NCI-H2171 treated with DMSO at 0.1 percent for 48 hours (cell line): ENCODE measurements at regions not wholly inside any gene's neighbourhood (a gene's known extent, or its start where the extent isn't known, plus 50 kb on each side); places are given as distances from the start of the nearest gene placed in this dataset.
"Not testable (repeated sequence)": the region's sequence is repeated elsewhere in the genome, so short reads cannot be mapped to it uniquely, and the experiment has no call there.

ENCODE experiments used
- DNase-seq: peaks from one replicate; lab custom pipeline; 2025; lab: John Stamatoyannopoulos, UW

GRCh38 chr9:102385620-102386019, 609.5 kb upstream of the CYLC2 start:
- not testable (repeated sequence) for DNase-seq

DNA sequence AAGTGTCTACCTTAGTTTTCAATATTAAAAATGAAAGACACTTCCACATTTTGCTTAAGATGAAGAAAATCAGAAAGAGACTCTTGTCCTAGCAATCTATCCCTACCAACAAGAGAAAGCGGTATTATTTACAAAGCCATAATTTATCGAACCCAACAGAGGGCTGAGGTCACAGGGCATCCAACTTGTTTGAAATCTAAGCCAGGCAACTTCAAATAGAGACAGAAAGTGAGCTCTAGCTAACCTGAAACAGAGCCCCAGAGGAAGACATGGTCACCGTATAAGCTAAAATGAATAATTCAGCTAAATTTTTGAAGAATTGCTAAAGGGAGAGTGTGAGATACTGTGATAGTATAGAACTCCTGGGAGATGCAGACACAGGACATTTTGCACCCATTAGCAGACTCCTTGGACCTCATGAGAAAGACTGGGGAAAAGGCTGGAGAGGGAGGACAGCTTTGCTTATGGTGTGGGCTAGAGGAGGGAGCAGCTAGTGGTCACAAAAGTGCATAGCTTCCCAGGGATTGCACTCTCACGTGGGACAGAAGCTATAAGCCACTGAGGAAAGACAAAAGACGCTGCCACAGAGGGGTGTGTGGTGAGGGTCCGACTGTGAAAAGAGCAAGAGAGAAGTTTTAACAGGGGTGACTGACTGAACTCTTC, 624.2 kb upstream of the GRIN3A start:
- DNase-seq: no peak

DNA sequence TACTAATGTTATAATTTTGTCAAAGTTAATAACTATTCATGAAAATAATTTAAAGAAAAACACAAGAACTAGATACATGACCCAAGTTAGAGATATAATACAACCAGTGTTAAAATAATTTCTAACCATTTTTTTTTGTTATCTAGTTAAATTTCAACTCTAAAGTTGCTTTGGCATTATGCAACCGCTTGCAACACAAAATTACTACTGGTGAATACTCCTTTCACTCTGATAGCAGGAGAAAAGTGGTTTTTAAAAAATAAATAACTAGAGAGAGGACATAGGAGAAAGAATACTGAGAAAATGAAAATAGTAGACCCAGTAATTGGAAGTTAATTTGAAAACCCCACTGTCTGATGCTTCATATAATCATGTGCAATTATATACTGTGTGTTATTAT, 622.4 kb upstream of the GRIN3A start:
- DNase-seq: no peak

- DNase-seq: no peak
These were observed 617.5 kb upstream of the GRIN3A start for GRCh38 chr9:102355982-102356381.

DNA sequence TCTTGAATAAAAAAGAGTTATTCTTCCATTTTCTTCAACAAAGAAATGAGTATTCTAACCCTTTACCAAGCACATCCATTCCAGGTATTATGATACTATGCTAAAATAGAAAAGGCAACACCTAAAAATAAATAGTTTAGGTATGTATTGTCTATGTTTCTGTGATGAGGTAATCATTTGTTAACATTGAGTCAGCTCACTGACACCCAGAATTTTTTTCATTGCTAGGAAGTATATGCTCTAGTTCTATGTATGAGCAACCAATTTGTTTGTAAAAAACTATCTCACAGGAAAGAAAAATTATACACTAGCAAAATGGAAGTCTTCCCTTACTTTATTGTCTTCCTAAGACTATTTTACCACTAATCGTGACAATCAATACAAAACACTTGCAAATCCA, 615.6 kb upstream of the GRIN3A start:
- no peak for DNase-seq

DNA sequence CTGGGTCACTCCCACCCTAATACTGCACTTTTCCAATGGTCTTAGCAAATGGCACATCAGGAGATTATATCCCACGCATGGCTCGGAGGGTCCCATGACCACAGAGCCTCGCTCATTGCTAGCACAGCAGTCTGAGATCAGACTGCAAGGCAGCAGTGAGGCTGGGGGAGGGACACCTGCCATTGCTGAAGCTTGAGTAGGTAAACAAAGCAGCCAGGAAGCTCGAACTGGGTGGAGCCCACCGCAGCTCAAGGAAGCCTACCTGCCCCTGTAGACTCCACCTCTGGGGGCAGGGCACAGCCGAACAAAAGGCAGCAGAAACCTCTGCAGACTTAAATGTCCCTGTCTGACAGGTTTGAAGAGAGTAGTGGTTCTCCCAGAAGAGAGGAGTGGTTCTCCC, 599.0 kb upstream of the GRIN3A start:
- not testable (repeated sequence) for DNase-seq

- DNase-seq: no peak
These were observed 570.9 kb upstream of the GRIN3A start for GRCh38 chr9:102309379-102309778.

DNA sequence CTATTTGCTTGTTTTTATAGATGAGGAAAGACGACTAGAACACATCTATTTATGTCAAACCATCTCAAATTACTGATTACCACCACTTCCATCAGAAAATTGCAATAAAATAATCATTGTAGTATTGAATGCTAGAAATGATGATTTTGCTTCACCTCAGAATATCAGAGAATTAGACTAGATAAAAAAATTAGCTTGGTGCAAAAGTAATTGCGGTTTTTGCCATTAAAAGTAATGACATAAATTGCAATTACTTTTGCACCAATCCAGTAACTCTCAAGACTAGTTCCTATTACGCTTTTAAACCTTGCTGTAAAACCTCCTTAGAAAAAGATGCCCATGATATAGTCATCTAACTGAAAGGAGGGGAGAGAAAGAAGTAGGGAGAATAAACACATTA, 556.7 kb upstream of the GRIN3A start:
- no peak for DNase-seq

DNA sequence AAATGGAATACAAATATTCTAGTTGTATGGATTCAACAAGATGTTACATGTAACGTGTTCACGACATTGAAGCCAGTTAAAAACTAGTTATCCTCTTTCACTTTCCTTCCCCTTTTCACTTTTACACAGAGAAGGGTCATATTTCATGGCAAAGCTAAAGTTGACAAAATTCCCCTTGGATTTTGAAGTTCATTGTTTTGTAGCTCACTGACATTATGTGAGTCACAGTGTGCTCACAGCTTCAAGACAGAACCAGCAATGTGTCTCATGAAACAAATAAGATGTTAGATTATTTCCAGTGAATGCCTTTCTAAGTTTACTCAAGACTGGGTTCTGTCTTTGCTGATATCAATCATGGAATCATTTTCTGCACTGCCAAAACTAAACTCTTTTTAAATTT, 535.5 kb upstream of the GRIN3A start:
- no peak for DNase-seq

- no peak for DNase-seq
These were observed 514.7 kb upstream of the GRIN3A start for GRCh38 chr9:102253099-102253498.

GRCh38 chr9:102244916-102245315, 506.5 kb upstream of the GRIN3A start:
- DNase-seq: no peak

- no peak for DNase-seq
These were observed 499.1 kb upstream of the GRIN3A start for GRCh38 chr9:102237520-102237919.

DNA sequence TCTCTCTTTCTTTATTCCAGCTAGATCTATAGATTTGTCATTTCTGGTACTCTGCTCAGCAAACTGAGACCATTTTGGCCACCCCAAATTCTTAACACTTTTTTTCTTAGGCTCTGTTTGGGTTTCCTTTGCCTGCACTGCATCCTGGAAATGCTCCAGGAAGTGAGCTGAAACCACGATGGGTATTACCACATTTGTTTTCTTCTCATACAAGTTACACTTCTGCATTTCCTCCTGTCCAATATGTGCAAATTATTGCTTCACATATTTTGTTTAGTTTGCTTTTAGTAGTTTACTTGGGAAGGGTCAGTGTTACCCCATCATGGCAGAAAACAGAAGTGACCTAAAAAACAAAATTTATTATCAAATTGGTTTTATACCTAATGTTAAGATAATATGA, 498.6 kb upstream of the GRIN3A start:
- DNase-seq: no peak

GRCh38 chr9:102227416-102227815, 489.0 kb upstream of the GRIN3A start:
- DNase-seq: not testable (repeated sequence)

GRCh38 chr9:102225841-102226441, 487.5 kb upstream of the GRIN3A start:
- no peak for DNase-seq

GRCh38 chr9:102223320-102224136, 485.1 kb upstream of the GRIN3A start:
- DNase-seq: peak; percentile 28

DNA sequence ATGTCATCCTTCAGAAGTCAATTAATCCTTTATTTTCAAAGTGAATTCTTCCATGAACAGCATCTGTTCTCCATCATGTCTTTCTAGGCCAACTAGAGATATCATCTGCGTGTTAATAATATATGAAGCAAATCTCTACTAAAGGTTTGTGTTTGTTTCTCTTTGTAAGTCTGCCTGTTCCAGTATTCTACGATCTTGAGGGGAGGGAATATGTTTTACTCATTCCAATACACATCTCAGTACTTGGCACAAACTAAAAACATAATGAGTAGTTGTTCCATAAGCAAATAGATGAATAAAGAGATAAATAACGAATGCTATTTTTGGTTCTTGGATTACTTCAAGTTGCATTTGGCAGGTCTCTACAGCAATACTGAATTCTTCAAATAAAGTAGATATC, 470.7 kb upstream of the GRIN3A start:
- no peak for DNase-seq

- DNase-seq: no peak
These were observed 468.0 kb upstream of the GRIN3A start for GRCh38 chr9:102206432-102206831.

- DNase-seq: no peak
These were observed 466.8 kb upstream of the GRIN3A start for GRCh38 chr9:102205251-102205650.

DNA sequence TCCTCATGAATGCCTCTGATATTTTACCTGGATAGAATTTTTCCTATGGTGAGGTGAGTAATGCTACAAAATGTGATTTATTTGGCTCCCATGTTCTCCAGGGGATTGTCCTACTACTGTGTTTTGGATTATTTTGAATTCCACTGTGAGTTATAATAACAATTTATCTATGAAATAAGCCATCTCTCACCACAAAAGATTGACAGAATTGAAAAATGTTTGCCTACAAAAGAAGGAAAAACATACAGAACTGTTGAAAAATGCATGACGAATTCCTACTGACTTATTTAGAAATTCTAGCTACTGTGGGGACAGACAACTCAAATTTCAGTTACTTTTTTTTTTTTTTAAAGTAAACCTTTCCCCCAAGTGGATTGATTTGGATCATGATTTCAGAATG, 463.7 kb upstream of the GRIN3A start:
- DNase-seq: no peak

DNA sequence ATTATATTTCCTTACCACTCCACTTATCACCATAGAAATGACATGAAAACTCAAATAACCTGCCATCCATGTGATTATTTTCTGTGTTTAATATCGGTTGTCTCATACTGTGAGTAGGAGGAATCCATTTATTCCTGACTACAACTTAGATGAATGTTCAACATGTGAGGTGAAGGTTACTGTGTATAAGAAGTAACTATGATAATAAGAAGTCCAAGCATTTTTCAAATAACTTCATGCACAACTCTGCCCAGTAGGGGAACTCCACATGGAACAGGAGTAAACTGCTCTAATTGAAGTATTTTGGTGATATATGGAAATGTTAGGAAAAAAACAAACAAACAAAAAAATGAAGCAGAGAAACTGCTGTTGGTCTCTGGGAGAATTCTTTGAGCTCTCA, 447.5 kb upstream of the GRIN3A start:
- DNase-seq: no peak

DNA sequence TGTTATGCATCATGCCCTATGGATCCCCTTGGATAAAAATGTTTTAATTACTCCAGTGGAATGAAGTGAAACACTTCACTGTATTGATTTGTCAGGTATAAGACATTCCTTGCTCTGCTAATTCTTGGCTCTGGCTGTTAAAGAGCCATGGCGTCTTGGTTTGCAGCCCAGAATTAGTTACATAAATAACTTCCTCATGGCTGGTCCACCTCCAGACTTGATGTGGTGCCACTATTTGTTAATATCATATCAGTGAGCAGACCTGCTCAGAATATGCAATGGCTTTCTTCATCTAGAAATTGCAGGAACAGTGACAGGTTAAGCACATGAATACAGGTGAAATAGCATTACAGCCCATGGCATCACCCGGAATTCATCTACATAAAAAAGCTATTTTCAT, 446.9 kb upstream of the GRIN3A start:
- no peak for DNase-seq

DNA sequence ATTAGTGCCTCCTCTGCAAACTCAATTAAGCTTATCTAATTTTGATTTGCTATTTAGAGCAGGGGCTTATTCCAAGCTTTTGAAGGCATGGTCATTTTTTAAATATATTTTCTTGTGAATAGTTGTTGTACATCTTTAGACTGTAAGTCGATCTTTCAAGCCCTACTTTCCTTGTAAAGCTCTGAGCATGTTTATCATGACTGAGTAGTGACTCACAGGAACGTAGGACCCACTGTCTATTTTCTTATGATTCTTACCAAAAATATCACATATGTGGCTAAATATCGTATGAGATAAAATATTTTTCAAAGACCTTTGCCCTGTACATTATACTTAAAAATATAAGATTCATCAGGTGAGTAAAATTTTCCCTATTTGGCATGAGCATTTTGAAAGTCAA, 440.4 kb upstream of the GRIN3A start:
- DNase-seq: no peak
